ENCODE measurements at regions not wholly inside any gene's neighbourhood (a gene's known extent, or its start where the extent isn't known, plus 50 kb on each side); places are given as distances from the start of the nearest gene placed in this dataset.

- no peak overlapping the region for H3K4me3 ChIP-seq (ENCODE audit: low read depth, low read length)
- CTCF ChIA-PET: no interaction called here
- TF ChIP-seq ZNF830 (tag by site-specific recombination; IDR thresholded peaks at IDR 0.05; ENCODE audit: low read depth) (no peak), ZNF521 (tag by site-specific recombination; IDR thresholded peaks at IDR 0.05) (no peak), HIC1 (tag by site-specific recombination; IDR thresholded peaks at IDR 0.05) (no peak), ZNF174 (tag by site-specific recombination; IDR thresholded peaks at IDR 0.05) (no peak), ZSCAN4 (tag by site-specific recombination; IDR thresholded peaks at IDR 0.05) (no peak), ZNF266 (tag by site-specific recombination; IDR thresholded peaks at IDR 0.05; ENCODE audit: low read depth) (no peak), ZNF19 (tag by site-specific recombination; IDR thresholded peaks at IDR 0.05; ENCODE audit: low read depth) (no peak), SETDB1 (IDR thresholded peaks at IDR 0.05; ENCODE audit: insufficient read length, low read length) (no peak)
- POLR2A ChIA-PET: no interaction called here
- no peaks in the 10 kb centered on the region for H3K4me1 ChIP-seq (ENCODE audit: control insufficient read depth, insufficient read depth, low read length)
- no peaks in the 10 kb centered on the region for H3K36me3 ChIP-seq (ENCODE audit: control insufficient read depth in 2 of 2, insufficient read depth in 1 of 2, low read length in 2 of 2)
- no peaks in the 10 kb centered on the region for H3K9me3 ChIP-seq (ENCODE audit: control insufficient read depth, insufficient read depth, low read depth, low read length)
- H3K27ac ChIP-seq (ENCODE audit: extremely low read depth, low read depth, low read length): no peak overlapping the region
These were observed 231.2 kb upstream of the CPEB2 start for GRCh38 chr4:14771094-14771493.

- ChIA-PET POLR2A (no interaction called here), CTCF (no interaction called here)
- TF ChIP-seq ZNF148 (tag by site-specific recombination; IDR thresholded peaks at IDR 0.05; ENCODE audit: borderline replicate concordance) (no peak), ZNF785 (tag by site-specific recombination; IDR thresholded peaks at IDR 0.05) (no peak), ZNF121 (tag by site-specific recombination; IDR thresholded peaks at IDR 0.05) (no peak), BCL11B (tag by site-specific recombination; IDR thresholded peaks at IDR 0.05; ENCODE audit: low read depth) (no peak), ZNF596 (tag by site-specific recombination; IDR thresholded peaks at IDR 0.05) (no peak), ZNF768 (tag by site-specific recombination; IDR thresholded peaks at IDR 0.05) (no peak), ZBTB8A (tag by site-specific recombination; IDR thresholded peaks at IDR 0.05) (no peak), MZF1 (tag by site-specific recombination; IDR thresholded peaks at IDR 0.05; ENCODE audit: borderline replicate concordance) (no peak), ZBTB1 (tag by site-specific recombination; IDR thresholded peaks at IDR 0.05) (no peak), PBX3 (CRISPR knock-in tag; IDR thresholded peaks at IDR 0.05) (no peak), ZNF510 (tag by site-specific recombination; IDR thresholded peaks at IDR 0.05; ENCODE audit: insufficient replicate concordance) (no peak), ZNF513 (tag by site-specific recombination; IDR thresholded peaks at IDR 0.05) (no peak), ZNF221 (tag by site-specific recombination; IDR thresholded peaks at IDR 0.05; ENCODE audit: borderline replicate concordance) (no peak)
- H3K27ac ChIP-seq (ENCODE audit: extremely low read depth, low read depth, low read length): no peak overlapping the region
- H3K4me1 ChIP-seq (ENCODE audit: control insufficient read depth, insufficient read depth, low read length): no peaks in the 10 kb centered on the region
- no peak overlapping the region for H3K4me3 ChIP-seq (ENCODE audit: low read depth, low read length)
- no peaks in the 10 kb centered on the region for H3K9me3 ChIP-seq (ENCODE audit: control insufficient read depth, insufficient read depth, low read depth, low read length)
- no peaks in the 10 kb centered on the region for H3K36me3 ChIP-seq (ENCODE audit: control insufficient read depth in 2 of 2, insufficient read depth in 1 of 2, low read length in 2 of 2)
These were observed 230.6 kb upstream of the CPEB2 start for GRCh38 chr4:14771504-14772175.

Data from HEK293 (cell line).